Inferior parietal cortex (tissue), 1 donor: ENCODE measurements at regions not wholly inside any gene's neighbourhood (a gene's known extent, or its start where the extent isn't known, plus 50 kb on each side); places are given as distances from the start of the nearest gene placed in this dataset.

ENCODE experiments used
- DNase-seq: peaks from one replicate; pipeline ENCODE4 v3.0.0-alpha.2; 2016; ENCODE audit errors: extremely low spot score

DNA sequence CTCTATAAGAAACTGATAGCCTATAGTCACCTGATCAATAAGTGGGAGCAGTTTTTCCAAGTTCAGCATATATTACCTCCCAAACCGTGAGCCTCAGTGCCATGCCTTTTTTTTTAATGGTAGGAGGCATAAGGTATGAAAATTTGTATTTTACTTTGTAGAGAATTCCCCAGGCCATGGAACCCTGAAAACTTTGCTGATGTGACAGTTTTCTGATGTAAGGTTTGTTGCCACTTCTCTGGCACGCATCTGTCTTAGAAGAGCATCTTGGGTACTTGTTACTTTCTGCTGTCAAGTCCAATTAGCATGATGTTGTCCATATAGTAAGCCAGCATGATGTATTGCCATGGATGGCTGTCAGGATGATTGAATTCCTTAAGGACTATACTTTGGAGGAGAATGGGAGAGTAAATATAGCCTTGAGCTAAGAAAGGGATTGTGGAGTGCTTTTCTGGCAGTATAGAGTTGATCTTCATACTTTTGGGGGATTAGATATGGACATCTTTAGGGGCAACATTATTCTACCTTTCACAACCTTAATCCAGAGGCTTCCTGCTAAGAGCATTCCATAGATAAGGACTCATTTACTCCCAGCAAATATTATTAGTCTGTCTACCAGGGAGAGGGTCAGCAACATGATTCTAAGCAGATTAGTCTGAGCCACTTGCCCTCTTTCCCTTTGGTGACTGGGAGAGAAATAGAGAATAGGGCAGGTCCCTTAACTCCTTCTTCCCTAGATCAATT, 389.6 kb downstream of the YTHDC2 start:
- no peak for DNase-seq

DNA sequence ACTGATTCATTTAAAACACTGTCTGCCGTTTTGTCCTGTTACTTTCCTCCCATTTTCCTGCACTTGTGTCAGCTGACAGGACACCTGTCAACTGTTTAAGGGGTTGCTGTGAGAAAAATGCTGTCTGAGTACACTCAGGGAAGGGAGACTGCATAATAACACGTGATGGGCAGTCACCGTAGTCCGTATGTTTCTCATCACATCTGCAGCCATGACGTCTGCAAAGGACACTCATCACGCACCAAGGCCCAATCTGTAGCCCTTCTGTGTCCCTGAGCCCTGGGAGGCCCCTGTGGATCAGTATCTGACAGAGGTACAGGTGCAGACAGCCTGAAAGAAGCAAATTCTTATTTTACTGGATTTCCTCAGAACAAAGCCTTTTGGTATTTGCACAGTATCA, 396.3 kb downstream of the YTHDC2 start:
- no peak for DNase-seq

DNA sequence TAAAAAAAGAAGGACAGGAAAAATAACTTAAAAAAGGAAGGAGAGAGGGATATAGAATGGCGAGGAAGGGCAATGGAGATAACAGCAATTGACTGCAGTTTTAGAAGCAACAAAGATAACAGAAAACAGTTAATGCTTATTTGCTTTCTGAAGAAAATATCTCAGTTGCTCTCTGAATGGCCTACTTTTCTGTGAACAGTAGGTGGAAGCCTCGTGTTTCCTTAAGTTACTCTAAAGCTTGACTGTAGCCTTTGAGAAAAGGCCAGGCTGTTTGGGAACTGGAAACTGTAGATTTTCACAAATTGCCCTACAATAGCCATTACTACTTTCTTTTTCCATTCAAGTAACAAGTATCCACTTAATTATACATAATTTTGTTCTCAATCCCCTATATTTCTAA, 404.5 kb downstream of the YTHDC2 start:
- no peak for DNase-seq

DNA sequence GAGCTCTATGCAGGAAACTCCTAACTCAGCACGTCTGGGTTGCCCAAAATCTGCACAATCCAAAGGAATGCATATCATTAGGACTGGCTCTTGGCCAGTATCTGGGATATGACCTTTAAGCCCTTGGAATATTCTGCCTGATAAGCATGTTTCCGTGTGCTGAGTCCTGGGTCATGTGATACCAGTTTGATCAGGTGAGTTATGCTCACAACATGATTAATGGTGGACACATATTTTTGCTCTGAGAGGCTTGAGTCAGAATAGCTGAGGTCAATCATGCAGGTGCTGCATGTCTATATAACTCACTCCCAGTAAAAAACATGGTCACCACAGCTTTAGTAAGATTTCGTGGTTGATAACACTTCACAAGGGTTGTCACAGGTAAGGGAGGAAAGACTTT, 408.8 kb downstream of the YTHDC2 start:
- DNase-seq, result no peak

DNA sequence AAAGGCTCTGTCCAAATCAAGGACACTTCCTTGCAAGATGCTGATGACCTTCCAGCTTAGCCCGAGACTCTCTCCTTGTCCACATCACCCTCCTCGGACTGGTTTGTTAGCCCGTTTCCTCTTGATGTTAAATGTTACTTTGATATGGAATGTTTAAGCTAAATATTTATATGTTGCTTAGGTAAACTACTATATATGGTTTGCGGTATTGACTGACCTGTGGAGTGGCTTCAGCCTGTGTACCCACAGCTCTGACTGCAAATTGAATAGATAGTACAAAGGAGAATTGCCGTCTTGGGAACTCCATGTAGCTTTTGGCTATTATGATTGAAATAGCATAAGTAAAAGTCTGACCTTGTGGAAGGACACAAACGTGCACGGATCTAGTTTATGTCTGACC, 422.0 kb downstream of the YTHDC2 start:
- DNase-seq, result no peak

DNA sequence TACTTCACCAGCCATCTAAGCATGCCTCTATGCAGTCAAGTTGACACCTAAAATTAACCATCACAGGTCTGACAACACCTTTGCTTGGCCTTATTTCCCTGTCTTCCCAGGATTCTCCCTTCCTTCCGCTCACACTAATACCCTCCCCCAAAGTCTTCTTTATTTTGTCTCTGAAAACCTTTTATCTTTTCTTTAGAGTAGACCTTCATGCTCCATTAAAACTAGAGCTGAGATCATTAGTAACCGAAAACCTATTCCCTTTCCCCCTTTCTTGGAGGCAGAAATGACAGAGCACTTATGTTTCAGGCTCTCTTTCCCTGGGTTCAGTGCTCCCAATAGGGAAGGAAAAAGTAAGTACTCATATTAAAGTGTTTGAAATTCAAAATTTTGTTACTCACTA, 423.8 kb downstream of the YTHDC2 start:
- DNase-seq, result no peak

DNA sequence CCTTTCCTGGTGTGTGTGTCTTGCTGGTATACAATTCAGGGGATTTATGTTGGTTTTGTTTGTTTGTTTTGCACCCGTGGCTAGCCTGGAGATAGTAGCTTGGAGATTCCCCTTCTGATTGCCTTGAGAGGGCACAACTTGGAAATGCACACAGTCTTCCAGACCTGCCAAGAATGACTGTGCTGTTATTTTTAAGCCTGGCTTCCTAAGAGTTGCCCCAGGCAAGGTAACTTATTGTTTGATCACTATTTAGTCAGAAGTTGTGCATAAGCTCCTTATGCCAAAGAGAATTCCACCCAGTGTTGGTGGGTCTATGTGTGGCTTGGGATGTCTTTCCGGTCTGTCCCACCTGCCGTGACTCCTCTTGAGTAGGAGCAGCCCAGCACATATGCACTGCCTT, 421.9 kb upstream of the KCNN2 start:
- DNase-seq, result no peak

DNA sequence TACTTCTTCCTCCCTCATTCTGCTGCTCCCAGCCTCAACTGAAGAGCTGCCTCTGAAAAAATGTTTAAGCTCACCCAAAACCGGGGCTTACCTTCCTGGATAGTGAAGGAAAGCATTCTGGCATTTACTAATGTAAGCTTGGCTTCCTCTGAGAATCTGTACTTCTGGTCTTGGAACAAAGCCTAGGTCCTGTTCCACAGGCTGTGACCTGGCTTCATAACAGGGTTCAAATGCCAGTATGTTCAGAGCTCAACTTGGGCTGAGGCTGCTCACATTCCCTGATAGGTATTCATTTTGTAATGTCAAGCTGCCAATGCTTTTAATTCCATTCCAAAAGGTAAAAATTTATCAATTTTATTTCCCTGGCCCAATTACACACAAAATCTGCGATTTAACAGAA, 411.7 kb upstream of the KCNN2 start:
- DNase-seq, result no peak

DNA sequence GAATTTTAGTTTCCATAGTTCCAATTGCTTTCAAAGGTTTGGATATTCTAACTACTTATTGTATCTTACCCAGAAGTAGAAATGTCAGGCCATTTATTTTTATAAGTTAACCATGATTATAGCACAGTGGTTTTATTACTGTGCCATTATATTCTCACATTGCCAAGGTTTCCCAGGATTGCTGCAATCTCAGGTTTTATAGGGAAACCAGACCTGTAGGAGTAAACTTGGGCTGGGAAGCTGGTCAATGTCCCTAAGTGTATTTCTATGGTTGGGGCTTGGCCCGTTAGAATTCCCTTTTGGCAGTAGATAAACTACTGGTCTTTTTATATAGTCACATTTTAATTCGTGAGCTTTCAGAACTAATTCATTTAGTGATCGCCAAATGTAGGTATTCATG, 396.6 kb upstream of the KCNN2 start:
- no peak for DNase-seq

DNA sequence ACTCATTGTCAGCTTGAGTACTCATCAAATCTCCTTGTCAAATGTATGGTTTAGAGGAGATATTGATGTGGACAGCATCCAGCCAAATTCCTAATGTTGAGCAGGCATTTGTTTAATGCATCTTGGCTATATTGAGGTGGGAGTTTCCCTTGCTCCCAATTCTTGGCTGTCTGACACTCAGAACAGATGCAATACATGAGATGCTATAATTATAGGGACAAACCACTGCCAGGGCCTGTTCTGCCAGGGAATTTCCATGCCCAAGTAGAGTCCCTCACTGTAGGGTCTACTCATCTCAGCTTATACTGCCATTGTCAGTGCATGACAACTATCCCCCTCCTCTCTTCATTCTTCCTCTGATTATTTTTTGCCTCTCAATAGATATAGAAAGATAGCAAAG, 392.0 kb upstream of the KCNN2 start:
- DNase-seq, result peak; percentile 29

DNA sequence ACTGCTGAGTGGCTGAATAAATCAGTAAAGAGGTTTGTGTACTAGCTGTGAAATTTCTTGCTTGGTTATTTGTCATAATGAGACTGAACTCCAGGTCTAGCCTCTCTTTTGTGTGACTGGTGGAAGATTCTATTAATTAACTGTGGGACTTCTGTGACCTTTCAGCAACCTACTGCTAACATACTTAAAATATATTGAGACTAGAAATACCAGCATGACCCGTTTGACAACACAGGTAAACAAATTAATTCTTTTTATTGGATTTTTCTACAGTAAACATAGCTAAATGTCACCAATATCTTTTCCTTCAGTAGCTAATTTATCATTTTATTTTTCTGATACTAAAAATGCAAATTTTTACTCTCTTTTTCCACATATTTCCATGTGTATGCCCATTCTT, 390.4 kb upstream of the KCNN2 start:
- no peak for DNase-seq

DNA sequence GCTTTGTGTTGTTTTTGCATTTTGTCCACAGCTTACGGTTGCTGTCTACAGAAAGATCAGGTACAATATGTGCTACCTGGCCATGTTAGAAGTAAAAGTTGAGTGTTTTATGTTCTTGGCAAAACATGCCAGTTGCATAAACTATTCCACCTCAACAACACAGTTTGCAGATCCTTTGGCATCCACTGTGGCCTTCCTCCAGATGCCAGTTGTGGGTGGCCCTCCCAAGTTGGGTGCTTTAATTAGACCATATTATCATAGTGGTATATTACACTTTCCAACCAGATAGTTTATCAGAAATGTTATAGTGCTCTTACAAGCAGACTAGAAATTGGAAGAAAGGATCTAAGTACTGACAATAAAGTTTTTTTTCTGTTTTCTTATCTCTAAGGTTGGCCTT, 386.9 kb upstream of the KCNN2 start:
- DNase-seq, result no peak

DNA sequence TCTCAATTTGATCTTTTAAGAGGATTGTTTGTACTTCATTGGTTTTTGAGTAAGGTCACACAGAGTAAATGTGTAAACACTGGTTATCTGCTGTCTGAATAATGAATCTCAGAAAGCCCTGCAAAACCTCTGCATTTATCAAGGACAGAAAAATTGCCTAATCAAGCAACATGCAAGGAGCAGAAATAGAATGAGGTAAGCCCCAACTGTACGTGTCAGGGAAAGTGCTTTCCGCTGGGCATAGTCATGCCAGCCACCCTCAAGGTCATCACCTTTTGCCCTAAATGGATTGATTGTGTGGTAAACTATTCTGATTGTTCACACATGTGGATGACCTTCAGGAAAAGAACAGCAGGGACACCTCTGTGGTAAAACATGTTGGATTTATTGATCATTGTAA, 376.9 kb upstream of the KCNN2 start:
- no peak for DNase-seq

DNA sequence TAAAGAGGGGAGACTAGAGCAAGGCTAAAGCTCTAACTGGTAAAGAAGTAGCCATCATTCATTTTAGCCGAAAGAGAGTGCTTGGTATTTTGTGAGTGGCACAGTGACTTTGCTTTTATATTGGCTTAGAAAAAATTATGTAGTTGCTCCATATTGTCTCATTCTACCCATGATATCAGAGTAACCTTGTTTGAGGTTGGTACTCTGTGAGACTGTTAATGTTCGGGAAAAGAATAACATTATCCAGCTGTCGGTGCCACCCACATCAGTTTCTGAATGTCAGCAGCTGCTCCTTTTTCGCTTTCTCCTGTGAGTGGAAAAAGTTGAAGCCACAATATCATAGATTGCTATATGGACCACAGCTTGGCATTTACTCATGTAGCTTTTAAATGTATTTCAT, 376.4 kb upstream of the KCNN2 start:
- no peak for DNase-seq

DNA sequence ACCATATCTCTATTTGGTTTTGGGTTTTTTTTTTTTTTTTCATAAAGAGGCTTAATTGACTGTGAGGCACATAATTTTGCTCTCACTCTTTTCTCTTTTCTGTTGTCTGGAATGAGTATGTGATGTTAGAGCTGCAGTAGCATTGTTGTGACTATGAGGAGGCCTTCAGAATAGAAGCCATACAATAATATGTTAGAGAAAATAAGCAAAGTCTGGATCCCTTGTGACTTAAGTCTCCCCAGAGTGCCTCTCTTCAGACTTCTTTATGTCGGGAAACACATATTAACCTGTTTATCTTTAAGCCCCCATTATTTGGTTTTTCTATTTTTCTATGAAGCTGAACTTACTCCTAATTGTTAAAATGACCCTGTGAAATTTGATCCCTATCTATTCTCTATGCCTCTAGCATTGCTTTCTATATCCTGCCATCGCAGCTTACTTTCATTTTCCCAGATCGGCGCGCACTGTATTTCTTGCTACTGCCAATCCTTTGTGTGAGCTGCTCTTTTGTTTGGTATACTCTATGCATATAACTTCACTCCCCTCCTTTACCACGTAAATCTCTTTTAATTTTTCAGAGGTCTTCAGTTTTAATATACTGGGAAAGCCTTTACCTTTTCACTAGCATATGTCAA, 372.5 kb upstream of the KCNN2 start:
- DNase-seq, result no peak

DNA sequence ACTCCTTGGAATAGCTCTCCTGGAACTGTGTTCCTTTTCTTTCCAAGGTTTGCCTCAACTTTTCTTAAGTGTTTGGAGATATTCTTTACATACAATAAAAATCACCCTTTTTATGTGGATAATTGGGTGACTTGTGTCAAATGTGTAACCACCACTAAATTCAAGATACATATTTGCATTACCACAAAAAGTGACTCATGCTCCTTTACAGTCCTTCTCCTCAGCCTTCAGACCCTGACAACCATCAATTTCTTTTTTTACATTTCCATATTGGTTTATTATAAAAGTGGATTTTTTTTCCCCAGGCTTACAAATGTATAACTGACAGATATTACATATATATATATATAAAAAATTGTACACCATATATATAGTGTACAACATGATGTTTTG, 372.0 kb upstream of the KCNN2 start:
- DNase-seq, result no peak

DNA sequence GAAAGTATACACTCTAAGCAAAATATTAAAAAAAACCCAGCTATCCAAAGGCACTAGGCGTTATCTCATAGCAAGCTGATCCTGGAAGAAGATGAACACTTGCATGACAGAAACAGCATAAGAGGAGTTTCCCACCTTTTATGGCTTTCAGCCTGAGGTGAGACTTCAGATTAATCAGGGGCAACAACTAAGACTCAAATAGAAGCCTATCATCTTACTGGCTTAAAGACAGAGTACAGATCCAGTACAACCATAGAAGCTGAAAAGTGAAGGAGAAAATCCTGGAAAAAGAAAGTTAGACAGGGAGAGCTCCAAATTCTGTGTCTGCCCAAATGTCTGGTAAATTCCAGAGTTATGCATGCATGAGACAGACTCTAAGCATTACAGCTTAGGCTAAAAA, 360.8 kb upstream of the KCNN2 start:
- no peak for DNase-seq

DNA sequence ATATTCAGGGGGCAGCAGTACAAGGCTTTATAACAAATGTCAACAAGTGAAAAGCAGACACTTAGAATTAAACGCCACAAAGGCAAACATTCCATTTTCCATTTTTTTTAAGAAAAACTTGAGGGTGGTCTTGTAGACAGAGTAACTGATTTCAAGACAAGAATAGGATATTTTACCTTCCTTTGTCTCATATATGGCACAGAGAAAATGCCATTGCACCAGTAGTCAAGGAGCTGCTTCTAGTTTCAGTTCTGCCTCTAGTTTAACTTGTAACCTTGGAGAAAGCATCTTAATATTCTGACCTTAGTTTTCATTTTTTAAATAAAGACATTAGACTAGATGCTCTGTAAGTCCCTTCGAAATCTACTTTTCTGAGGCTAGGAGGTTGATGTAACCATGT, 355.3 kb upstream of the KCNN2 start:
- no peak for DNase-seq

DNA sequence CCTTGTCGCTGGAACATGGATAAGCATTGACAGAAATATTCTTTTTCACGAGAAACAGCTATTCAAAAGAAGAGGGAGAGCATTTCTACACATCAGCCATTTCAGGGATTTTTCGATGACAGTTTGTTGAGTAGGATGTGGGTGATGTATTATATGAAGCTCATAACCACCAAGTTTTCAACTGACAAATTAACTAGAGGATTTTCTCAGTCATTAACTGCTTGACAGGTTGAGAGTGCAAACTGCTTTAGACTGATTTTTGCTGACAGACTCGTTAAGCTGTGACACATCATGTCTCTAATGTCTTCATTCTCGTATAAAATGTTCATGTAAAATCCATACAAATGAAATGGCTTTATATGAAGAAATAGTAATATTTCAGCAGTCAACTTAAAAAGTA, 354.2 kb upstream of the KCNN2 start:
- DNase-seq, result no peak

DNA sequence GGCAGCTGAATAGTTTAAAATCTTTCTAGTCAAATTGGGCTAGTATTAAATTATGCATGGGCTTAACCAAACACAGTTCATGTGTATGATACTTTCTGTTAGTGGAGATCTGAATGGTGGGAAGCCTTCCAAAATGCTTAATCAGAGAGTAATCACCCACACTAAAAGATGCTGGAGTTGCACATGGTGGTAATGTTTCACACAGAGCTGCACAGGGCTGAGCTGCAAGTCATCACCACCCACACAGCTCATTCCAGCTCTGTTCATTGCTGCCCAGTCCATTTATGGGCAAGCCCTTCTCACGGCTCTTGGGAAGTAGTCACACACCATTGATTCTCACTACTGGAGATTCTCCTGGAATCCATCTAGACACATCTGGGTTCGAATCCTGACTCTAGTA, 351.5 kb upstream of the KCNN2 start:
- DNase-seq, result no peak

DNA sequence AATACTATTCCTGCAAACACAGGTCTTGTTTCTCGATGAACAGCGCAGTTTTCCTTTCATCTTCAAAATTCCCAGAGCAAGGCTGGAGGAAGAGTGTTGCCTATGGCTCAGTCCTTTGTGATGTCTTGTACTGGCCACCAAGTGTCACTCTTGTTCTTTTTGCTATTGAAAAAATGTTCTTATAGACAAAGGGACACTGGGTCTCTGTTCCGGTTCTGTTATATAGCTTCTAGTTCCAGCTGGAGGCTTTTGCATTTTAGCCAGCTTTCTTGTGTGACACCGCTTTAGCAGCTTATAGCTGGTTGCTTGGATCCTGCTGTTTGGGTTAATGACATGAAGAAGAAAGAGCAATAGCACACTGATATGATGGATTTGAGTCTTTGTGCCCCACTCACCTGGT, 343.7 kb upstream of the KCNN2 start:
- peak; percentile 64 for DNase-seq

DNA sequence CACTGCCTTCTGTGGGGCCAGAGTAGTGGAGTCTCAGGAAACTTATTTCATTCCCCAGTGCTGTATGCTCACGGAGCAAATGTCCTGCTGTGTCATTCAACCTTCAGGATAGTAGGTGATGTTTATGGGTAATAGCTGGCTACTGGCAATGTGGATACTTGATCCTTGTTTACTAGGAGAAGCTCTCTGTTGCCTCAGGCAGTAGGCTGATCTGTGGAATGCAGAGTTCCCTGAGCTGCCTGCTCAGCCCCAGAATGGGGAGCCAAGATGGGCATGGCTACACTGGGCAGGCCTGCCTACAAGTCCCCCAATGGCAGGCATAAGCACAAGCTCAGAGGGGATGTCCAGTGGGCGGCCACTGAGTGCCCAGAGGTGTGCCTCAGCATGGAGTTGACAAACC, 323.1 kb upstream of the KCNN2 start:
- DNase-seq, result no peak

DNA sequence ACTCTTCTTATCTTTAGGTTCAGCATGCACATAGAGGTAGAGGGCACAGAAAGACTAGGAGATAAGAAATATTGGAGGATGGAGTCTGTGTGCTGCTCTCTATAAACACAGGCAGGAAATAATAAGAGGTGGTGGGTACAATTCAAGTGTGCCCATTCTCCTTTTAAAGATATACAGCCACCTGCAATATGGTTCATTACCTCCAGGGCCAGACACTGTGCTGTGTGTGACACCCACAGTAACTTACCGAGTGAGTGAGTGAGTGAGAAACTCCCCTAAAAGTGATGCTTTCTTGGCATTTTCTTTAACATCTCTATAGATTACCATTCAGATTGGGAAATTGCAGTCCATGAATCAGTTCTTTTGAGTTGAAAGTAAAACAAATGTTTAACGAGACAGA, 311.8 kb upstream of the KCNN2 start:
- DNase-seq, result no peak

DNA sequence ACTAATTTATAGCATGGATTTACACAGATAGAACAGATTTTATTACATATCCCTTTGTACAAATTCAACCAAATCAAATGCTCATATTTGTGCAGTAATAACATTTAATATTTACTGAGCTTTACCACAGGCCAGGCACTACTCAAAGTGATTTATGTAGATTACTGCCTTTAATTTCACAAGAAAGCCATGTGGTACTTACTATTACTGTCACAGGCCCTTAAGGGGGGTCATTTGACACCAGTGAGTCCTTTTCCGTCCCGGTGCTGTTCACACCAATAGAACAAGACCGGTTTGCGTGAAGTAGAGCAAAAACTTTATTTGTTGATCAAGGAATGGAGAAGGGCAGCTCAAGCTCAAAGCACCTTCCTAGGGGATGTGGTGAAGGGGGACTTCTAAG, 308.5 kb upstream of the KCNN2 start:
- DNase-seq, result no peak
